Lung (tissue), 11 donors: ENCODE measurements at regions not wholly inside any gene's neighbourhood (a gene's known extent, or its start where the extent isn't known, plus 50 kb on each side); places are given as distances from the start of the nearest gene placed in this dataset.

Experiments
- ATAC-seq: fragments of 200-7000 bp; cut with Tn5 transposase; one replicate; pipeline ENCODE4 v1.9.1; 2020; ENCODE audit warnings: moderate number of reproducible peaks; ENCODE audit not compliant: insufficient read depth, low FRiP score
- DNase-seq, 3 donors: peaks; one replicate each; pipeline ENCODE4 v3.0.0-alpha.2; 2013 to 2017
- H3K27ac ChIP-seq, 2 donors: one replicate each; pipeline ENCODE4 v1.5.1; 2013; ENCODE audit warnings: mild to moderate bottlenecking in 2 of 2, moderate library complexity in 2 of 2, control low read depth in 1 of 2, inconsistent platforms in 1 of 2, low read depth in 1 of 2, low read length in 1 of 2
- H3K27me3 ChIP-seq, 3 donors: one replicate each; pipeline ENCODE4 v1.5.1; 2013; ENCODE audit warnings: low read length in 2 of 3; ENCODE audit not compliant: control insufficient read depth in 3 of 3, insufficient read depth in 3 of 3
- H3K36me3 ChIP-seq, 4 donors: one replicate each; pipeline ENCODE4 v1.5.1; 2013; ENCODE audit warnings: low read length in 4 of 4, mild to moderate bottlenecking in 1 of 4, moderate library complexity in 1 of 4; ENCODE audit not compliant: control insufficient read depth in 4 of 4, insufficient read depth in 4 of 4
- H3K4me1 ChIP-seq, 5 donors: one replicate each; pipeline ENCODE4 v1.5.1; 2013; ENCODE audit warnings: low read length in 5 of 5, mild to moderate bottlenecking in 2 of 5, moderate library complexity in 1 of 5; ENCODE audit not compliant: control insufficient read depth in 5 of 5, insufficient read depth in 5 of 5
- H3K4me3 ChIP-seq: one replicate; pipeline ENCODE4 v1.5.1; 2013; ENCODE audit warnings: mild to moderate bottlenecking, control low read depth, moderate library complexity
- H3K9ac ChIP-seq, 2 donors: one replicate each; pipeline ENCODE4 v1.5.1; 2013; ENCODE audit warnings: low read length in 2 of 2, control low read depth in 1 of 2; ENCODE audit not compliant: insufficient read depth in 1 of 2
- H3K9me3 ChIP-seq, 4 donors: one replicate each; pipeline ENCODE4 v1.5.1; 2013; ENCODE audit warnings: low read length in 3 of 4, mild to moderate bottlenecking in 1 of 4, moderate library complexity in 1 of 4; ENCODE audit not compliant: control insufficient read depth in 4 of 4, insufficient read depth in 3 of 4
- WGBS, 2 donors: extraction: QIAGEN DNeasy Blood & Tissue Kit; methylation state at CpG; one replicate each; pipeline ENCODE4 v1.1.7; 2013; 5-methylcytosine and 5-hydroxymethylcytosine counted together
- TF ChIP-seq, protein P1 (sequence below): IDR thresholded peaks from 2 replicates; pipeline ENCODE4 v1.5.1; 2012; ENCODE audit warnings: mild to moderate bottlenecking; ENCODE audit errors: control extremely low read depth, extremely low read depth
- donor health status: control.
- donor health status: control.
- donor health status: Bipolar disorder and iron deficiency.
- donor health status: healthy.
- donor health status: DM: yes; HTN: yes; CAD: no.

- H3K27me3 ChIP-seq = no peaks in the 10 kb centered on the region
- no peaks in the 10 kb centered on the region for H3K9me3 ChIP-seq
- ATAC-seq (no peak), DNase-seq (no peak)
- no peaks in the 10 kb centered on the region for H3K36me3 ChIP-seq
- H3K27ac ChIP-seq = no peak overlapping the region
- no peak overlapping the region for H3K9ac ChIP-seq
- no peak overlapping the region for H3K4me3 ChIP-seq
- H3K4me1 ChIP-seq = no peaks in the 10 kb centered on the region
- TF ChIP-seq, protein P1, sequence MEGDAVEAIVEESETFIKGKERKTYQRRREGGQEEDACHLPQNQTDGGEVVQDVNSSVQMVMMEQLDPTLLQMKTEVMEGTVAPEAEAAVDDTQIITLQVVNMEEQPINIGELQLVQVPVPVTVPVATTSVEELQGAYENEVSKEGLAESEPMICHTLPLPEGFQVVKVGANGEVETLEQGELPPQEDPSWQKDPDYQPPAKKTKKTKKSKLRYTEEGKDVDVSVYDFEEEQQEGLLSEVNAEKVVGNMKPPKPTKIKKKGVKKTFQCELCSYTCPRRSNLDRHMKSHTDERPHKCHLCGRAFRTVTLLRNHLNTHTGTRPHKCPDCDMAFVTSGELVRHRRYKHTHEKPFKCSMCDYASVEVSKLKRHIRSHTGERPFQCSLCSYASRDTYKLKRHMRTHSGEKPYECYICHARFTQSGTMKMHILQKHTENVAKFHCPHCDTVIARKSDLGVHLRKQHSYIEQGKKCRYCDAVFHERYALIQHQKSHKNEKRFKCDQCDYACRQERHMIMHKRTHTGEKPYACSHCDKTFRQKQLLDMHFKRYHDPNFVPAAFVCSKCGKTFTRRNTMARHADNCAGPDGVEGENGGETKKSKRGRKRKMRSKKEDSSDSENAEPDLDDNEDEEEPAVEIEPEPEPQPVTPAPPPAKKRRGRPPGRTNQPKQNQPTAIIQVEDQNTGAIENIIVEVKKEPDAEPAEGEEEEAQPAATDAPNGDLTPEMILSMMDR = no peak
- 80 to 89% methylated on average over 3 of the region's 3 CpGs for WGBS, 2 donors
These were observed 103.2 kb upstream of the WAC start for GRCh38 chr10:28429573-28430216.

GRCh38 chr10:28431139-28431538 lies 101.8 kb upstream of the WAC start:
- TF ChIP-seq, protein P1 = no peak
- ATAC-seq (no peak), DNase-seq (no peak)
- no peaks in the 10 kb centered on the region for H3K36me3 ChIP-seq
- H3K9me3 ChIP-seq = no peaks in the 10 kb centered on the region
- 82 to 90% methylated on average over 5 of the region's 5 CpGs for WGBS, 2 donors
- no peaks in the 10 kb centered on the region for H3K27me3 ChIP-seq
- H3K4me1 ChIP-seq = no peaks in the 10 kb centered on the region
- no peak overlapping the region for H3K4me3 ChIP-seq
- no peak overlapping the region for H3K27ac ChIP-seq
- no peak overlapping the region for H3K9ac ChIP-seq

DNA sequence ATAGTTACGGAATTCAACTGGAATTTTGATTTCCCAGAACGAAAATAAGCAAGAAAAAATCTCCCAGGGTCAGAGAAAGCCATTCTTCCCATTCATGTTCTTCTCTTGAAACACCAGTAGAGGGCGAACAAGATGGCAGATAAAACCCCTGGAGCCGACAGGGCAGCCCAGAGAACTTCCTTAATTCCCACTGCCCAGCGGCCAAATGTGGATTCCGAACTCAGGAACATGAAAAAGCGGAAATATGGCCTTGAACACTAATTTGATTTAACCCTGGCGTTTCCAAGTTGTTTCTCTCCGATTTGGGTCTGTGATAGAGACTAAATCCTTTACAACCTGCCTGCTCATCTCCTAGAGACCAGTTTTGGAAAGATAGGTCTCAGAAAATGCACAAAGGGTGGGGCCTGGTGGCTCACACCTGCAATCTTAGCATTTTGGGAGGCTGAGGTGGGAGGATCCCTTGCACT lies 100.7 kb upstream of the WAC start:
- 1 to 2% methylated on average over 9 of the region's 9 CpGs for WGBS, 2 donors
- H3K36me3 ChIP-seq = no peaks in the 10 kb centered on the region
- H3K4me3 ChIP-seq = no peak overlapping the region
- ATAC-seq (peak; percentile 92), DNase-seq (peak; percentile 65 to 84 (median 77))
- H3K27me3 ChIP-seq = no peaks in the 10 kb centered on the region
- H3K27ac ChIP-seq = no peak overlapping the region
- H3K9ac ChIP-seq = no peak overlapping the region
- TF ChIP-seq, protein P1 = peak; percentile 38
- H3K4me1 ChIP-seq = no peaks in the 10 kb centered on the region
- no peaks in the 10 kb centered on the region for H3K9me3 ChIP-seq

- ATAC-seq = no peak
- Histone ChIP-seq H3K36me3 (no peaks in the 10 kb centered on the region), H3K4me1 (no peaks in the 10 kb centered on the region), H3K9ac (no peak overlapping the region), H3K27me3 (no peaks in the 10 kb centered on the region), H3K4me3 (no peak overlapping the region), H3K27ac (no peak overlapping the region), H3K9me3 (no peaks in the 10 kb centered on the region)
- whole genome bisulfite sequencing, 2 donors = 72 to 78% methylated on average over 4 of the region's 4 CpGs
- TF ChIP-seq, protein P1 = no peak
- no peak for DNase-seq
These were observed 98.9 kb upstream of the WAC start for GRCh38 chr10:28434063-28434462.
